ENCODE measurements at regions not wholly inside any gene's neighbourhood (a gene's known extent, or its start where the extent isn't known, plus 50 kb on each side); places are given as distances from the start of the nearest gene placed in this dataset.

DNA sequence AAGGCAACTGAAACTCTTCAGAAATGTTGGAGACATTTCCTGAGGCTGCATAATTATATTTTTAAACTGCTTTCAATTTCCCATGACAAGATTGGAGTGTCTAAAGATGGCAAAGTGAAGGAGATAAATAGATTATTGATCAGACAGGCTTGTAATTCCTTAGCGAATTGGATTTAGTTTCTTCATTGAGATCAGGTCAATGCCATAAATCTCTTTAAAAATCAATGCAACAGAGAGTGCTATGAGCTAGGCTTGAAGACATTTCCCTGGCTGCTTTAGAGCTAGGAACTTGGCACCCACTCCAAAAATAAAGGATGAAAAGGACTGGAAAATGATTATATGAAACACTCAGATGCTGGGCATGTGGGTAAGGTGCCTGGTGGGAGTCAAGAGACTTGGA is 828.4 kb downstream of the TLR4 start:
- TF ChIP-seq, protein P1, sequence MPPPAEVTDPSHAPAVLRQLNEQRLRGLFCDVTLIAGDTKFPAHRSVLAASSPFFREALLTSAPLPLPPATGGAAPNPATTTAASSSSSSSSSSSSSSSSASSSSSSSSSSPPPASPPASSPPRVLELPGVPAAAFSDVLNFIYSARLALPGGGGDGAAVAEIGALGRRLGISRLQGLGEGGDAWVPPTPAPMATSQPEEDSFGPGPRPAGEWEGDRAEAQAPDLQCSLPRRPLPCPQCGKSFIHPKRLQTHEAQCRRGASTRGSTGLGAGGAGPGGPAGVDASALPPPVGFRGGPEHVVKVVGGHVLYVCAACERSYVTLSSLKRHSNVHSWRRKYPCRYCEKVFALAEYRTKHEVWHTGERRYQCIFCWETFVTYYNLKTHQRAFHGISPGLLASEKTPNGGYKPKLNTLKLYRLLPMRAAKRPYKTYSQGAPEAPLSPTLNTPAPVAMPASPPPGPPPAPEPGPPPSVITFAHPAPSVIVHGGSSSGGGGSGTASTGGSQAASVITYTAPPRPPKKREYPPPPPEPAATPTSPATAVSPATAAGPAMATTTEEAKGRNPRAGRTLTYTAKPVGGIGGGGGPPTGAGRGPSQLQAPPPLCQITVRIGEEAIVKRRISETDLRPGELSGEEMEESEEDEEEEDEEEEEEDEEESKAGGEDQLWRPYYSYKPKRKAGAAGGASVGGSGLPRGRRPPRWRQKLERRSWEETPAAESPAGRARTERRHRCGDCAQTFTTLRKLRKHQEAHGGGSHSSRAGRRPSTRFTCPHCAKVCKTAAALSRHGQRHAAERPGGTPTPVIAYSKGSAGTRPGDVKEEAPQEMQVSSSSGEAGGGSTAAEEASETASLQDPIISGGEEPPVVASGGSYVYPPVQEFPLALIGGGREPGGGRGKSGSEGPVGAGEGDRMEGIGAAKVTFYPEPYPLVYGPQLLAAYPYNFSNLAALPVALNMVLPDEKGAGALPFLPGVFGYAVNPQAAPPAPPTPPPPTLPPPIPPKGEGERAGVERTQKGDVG (CRISPR knock-in tag; IDR thresholded peaks at IDR 0.05): no peak
- TF ChIP-seq NFYB (IDR thresholded peaks at IDR 0.05; ENCODE audit: insufficient read depth, low read depth, low read length): no peak
- no peak for TF ChIP-seq BCLAF1 (IDR thresholded peaks at IDR 0.05)
- TF ChIP-seq MYB (IDR thresholded peaks at IDR 0.05; ENCODE audit: borderline replicate concordance, low read depth, low read length): no peak
- ChIA-PET CTCF (no interaction called here), RAD21 (ENCODE audit: unreplicated experiment) (no interaction called here), POLR2A (no interaction called here), SMC1A (ENCODE audit: uncharacterized antibody, unreplicated experiment) (interaction anchor here (1.3 kb wide), 1 partner anchor 17 kb away, joined by 3 read pairs; no protein-coding TSS in a partner anchor)
- Histone ChIP-seq H4K20me1 (ENCODE audit: control insufficient read depth, insufficient read depth) (no peaks in the 10 kb centered on the region), H3K27ac (ENCODE audit: control insufficient read depth, insufficient read depth) (no peak overlapping the region), H3K79me2 (ENCODE audit: control insufficient read depth, insufficient read depth, low read length) (no peaks in the 10 kb centered on the region), H2AFZ (ENCODE audit: control insufficient read depth, low read depth, low read length) (no peak overlapping the region), H3K4me3 (no peak overlapping the region), H3K9ac (ENCODE audit: control insufficient read depth, insufficient read depth, low read length) (no peak overlapping the region), H3K36me3 (ENCODE audit: control insufficient read depth in 2 of 2, insufficient read depth in 2 of 2, low read length in 1 of 2) (no peaks in the 10 kb centered on the region), H3K4me1 (ENCODE audit: control insufficient read depth, insufficient read depth, low read length) (no peaks in the 10 kb centered on the region), H3K9me3 (replicated peaks; ENCODE audit: control insufficient read depth, insufficient read depth, low read length) (no peaks in the 10 kb centered on the region), H3K4me2 (ENCODE audit: control insufficient read depth, insufficient read depth) (no peak overlapping the region), H3K27me3 (replicated peaks in 1 of 2; ENCODE audit: control insufficient read depth in 2 of 2, insufficient read depth in 2 of 2, low read length in 1 of 2) (no peaks in the 10 kb centered on the region)
- ATAC-seq (no peak), FAIRE-seq (no peak), DNase-seq (ENCODE audit: low read depth, low spot score) (no peak)
- intact Hi-C loops (cut with micrococcal nuclease; ENCODE audit: unreplicated experiment): no loop called here
- BruUV-seq (replicated peaks): no TSS peak
- in situ Hi-C loops (cut with MboI): no loop called here
- WGBS (ENCODE audit: insufficient coverage, insufficient replicate concordance, low lambda C conversion rate, missing lambda C conversion rate): 43% methylated on average over 1 of the region's 1 CpG

Data from GM12878 (cell line).